ENCODE measurements at regions not wholly inside any gene's neighbourhood (a gene's known extent, or its start where the extent isn't known, plus 50 kb on each side); places are given as distances from the start of the nearest gene placed in this dataset.

GRCh38 chr13:37950016-37950415, 80.4 kb upstream of the TRPC4 start:
- TF ChIP-seq CTCF (IDR thresholded peaks at IDR 0.05; ENCODE audit: insufficient read depth, low read length) = no peak

GRCh38 chr13:37947419-37948140, 78.0 kb upstream of the TRPC4 start:
- no peak for DNase-seq (ENCODE audit: low read depth)
- TF ChIP-seq CTCF (IDR thresholded peaks at IDR 0.05; ENCODE audit: insufficient read depth, low read length) = no peak
- no peak overlapping the region for H3K4me3 ChIP-seq (ENCODE audit: low read depth, low read length)

More at GRCh38 chr13:37950016-37950415, 80.4 kb upstream of the TRPC4 start:
- H3K4me3 ChIP-seq (ENCODE audit: low read depth, low read length) = no peak overlapping the region
- no peak for DNase-seq (ENCODE audit: low read depth)

GRCh38 chr13:37945651-37946575, 76.3 kb upstream of the TRPC4 start:
- H3K4me3 ChIP-seq (ENCODE audit: low read depth, low read length) = no peak overlapping the region
- DNase-seq (ENCODE audit: low read depth) = no peak
- no peak for TF ChIP-seq CTCF (IDR thresholded peaks at IDR 0.05; ENCODE audit: insufficient read depth, low read length)

- TF ChIP-seq CTCF (IDR thresholded peaks at IDR 0.05; ENCODE audit: insufficient read depth, low read length) = no peak
- DNase-seq (ENCODE audit: low read depth) = peak; percentile 22
These were observed 75.4 kb upstream of the TRPC4 start for GRCh38 chr13:37944869-37945442.

GRCh38 chr13:37944081-37944868, 74.7 kb upstream of the TRPC4 start:
- DNase-seq (ENCODE audit: low read depth) = no peak
- no peak for TF ChIP-seq CTCF (IDR thresholded peaks at IDR 0.05; ENCODE audit: insufficient read depth, low read length)
- no peak overlapping the region for H3K4me3 ChIP-seq (ENCODE audit: low read depth, low read length)

More at GRCh38 chr13:37944869-37945442, 75.4 kb upstream of the TRPC4 start:
- no peak overlapping the region for H3K4me3 ChIP-seq (ENCODE audit: low read depth, low read length)

- no peak for DNase-seq (ENCODE audit: low read depth)
- H3K4me3 ChIP-seq (ENCODE audit: low read depth, low read length) = no peak overlapping the region
These were observed 73.4 kb upstream of the TRPC4 start for GRCh38 chr13:37942929-37943328.

More at GRCh38 chr13:37942929-37943328, 73.4 kb upstream of the TRPC4 start:
- no peak for TF ChIP-seq CTCF (IDR thresholded peaks at IDR 0.05; ENCODE audit: insufficient read depth, low read length)

Measured in fibroblast of the aortic adventitia (primary cell).